ENCODE measurements at regions not wholly inside any gene's neighbourhood (a gene's known extent, or its start where the extent isn't known, plus 50 kb on each side); places are given as distances from the start of the nearest gene placed in this dataset.
"Not testable (repeated sequence)": the region's sequence is repeated elsewhere in the genome, so short reads cannot be mapped to it uniquely, and the experiment has no call there.

DNA sequence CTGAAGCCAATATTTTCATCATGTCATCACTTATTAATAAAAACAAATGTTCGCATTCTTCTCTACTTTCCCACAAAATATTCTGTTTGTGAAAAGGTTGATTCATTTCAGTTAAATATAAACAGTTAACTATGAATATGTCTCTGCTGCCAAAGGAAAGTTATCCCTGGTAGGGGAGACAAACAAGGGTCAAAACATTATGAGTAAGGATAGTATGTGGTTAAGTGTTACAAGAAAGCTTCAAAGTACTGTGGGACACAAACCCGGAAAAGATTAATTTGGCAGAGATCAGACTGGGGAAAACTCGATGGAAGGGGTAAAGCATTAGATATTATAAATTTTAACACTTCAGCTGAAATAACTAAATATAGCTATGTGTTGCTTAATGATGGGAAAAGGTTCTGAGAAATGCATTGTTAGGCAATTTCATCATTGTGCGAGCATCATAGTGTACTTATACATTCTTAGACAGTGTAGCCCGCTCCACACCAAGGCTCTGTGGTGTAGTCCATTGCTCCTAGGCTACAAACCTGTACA lies 436.5 kb upstream of the TBL1XR1 start:
- FAIRE-seq (no peak), DNase-seq (ENCODE audit: insufficient read length, low spot score) (no peak)
- TF ChIP-seq CTCF (IDR thresholded peaks at IDR 0.05; ENCODE audit: insufficient read depth, missing control alignments), result no peak

- DNase-seq (ENCODE audit: insufficient read length, low spot score); FAIRE-seq: not testable (repeated sequence)
Observed at GRCh38 chr3:177635601-177636106, 438.4 kb upstream of the TBL1XR1 start.

GRCh38 chr3:177640319-177640965 lies 443.2 kb upstream of the TBL1XR1 start:
- no peak for TF ChIP-seq CTCF (IDR thresholded peaks at IDR 0.05; ENCODE audit: insufficient read depth, missing control alignments)
- no peak for FAIRE-seq
- no peak for DNase-seq (ENCODE audit: insufficient read length, low spot score)

DNA sequence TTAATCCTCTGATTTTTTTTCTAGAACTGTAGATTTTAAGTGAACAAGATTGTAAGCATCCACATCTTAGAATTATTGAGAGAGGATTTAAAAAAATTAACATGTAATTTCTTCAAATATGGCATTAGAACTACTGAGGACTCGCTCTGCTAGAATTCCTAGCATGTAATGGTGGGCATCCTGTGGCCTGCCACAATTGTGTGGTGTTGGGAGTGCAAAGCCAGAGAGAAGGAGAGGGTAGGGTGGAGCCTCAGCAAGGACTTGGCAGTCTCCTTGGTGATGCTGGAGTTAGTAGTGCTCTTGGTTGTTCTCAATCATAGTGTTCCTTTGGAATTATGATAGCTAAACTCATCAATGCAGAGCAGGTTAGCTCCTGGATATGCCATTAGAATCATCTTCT lies 443.9 kb upstream of the TBL1XR1 start:
- TF ChIP-seq CTCF (IDR thresholded peaks at IDR 0.05; ENCODE audit: insufficient read depth, missing control alignments), result no peak
- FAIRE-seq (no peak), DNase-seq (ENCODE audit: insufficient read length, low spot score) (no peak)

DNA sequence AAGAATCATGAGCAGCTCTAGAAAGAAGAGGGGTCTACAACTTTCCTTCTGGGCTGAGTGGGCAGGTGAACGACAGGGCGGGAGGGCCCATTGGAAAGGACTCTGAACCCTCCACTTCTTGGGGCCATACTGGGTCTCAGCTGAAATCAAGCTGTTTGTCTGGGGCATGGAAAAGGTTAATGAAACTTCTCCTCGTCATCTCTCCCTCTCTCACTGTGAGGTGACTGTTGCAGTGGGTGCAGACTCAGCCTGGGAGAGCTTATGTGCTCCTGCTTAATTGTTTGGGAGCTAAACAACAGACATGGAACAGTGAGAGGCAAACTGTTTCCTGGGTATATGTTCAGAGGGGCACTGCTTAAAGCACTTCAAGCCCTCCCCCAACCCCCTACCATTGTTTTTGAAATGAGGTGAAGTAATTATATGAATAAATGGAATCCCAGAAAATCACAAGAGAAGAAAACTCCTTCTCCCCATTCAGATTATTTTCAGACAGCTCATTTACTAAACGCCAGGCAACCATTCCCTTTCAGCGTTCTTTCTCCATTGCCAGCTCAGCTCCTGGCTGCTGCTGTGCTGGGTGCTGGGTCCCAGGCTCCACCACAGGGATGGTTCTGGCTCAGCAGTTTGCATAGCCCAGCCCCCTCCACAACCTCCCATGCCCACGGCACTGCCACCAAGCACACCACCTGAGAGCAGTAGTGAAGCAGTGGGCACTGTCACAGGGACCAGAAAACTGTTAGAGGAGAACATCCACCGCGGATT lies 444.9 kb upstream of the TBL1XR1 start:
- TF ChIP-seq CTCF (IDR thresholded peaks at IDR 0.05; ENCODE audit: insufficient read depth, missing control alignments), result no peak
- FAIRE-seq (no peak), DNase-seq (ENCODE audit: insufficient read length, low spot score) (no peak)

GRCh38 chr3:177642804-177643125 lies 445.5 kb upstream of the TBL1XR1 start:
- no peak for TF ChIP-seq CTCF (IDR thresholded peaks at IDR 0.05; ENCODE audit: insufficient read depth, missing control alignments)
- FAIRE-seq, result no peak

GRCh38 chr3:177646749-177647148 lies 449.5 kb upstream of the TBL1XR1 start:
- FAIRE-seq, result no peak
- DNase-seq (ENCODE audit: insufficient read length, low spot score), result no peak
- no peak for TF ChIP-seq CTCF (IDR thresholded peaks at IDR 0.05; ENCODE audit: insufficient read depth, missing control alignments)

More at GRCh38 chr3:177642804-177643125, 445.5 kb upstream of the TBL1XR1 start:
- no peak for DNase-seq (ENCODE audit: insufficient read length, low spot score)
